ENCODE measurements at regions not wholly inside any gene's neighbourhood (a gene's known extent, or its start where the extent isn't known, plus 50 kb on each side); places are given as distances from the start of the nearest gene placed in this dataset.

DNA sequence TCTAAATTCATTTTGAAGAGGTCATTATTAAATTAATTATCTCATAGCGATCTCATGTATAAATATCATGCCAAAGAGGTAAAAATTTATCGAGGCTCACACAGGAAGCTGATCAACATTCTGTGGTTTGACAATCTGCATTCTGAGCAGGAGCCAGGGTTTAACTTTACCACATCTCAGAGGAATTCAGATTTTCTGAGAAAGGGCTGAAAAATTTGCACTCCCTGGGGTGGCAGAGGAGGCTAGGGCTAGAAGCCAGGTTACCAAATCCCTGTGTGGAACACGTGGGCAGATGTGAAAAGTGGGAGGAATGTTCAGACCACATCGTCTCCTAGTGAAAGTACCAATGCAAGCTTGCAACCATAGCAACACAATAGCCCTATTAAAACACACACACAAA, 63.5 kb upstream of the CTLA4 start:
- peak in 1 of 2 donors; percentile 99 for DNase-seq (ENCODE audit: low read depth in 1 of 2, low spot score in 1 of 2)
- H3K36me3 ChIP-seq, result no peaks in the 10 kb centered on the region
- H3K27ac ChIP-seq, result no peak overlapping the region
- no peaks in the 10 kb centered on the region for H3K9me3 ChIP-seq (ENCODE audit: low read depth)
- TF ChIP-seq, protein P1, sequence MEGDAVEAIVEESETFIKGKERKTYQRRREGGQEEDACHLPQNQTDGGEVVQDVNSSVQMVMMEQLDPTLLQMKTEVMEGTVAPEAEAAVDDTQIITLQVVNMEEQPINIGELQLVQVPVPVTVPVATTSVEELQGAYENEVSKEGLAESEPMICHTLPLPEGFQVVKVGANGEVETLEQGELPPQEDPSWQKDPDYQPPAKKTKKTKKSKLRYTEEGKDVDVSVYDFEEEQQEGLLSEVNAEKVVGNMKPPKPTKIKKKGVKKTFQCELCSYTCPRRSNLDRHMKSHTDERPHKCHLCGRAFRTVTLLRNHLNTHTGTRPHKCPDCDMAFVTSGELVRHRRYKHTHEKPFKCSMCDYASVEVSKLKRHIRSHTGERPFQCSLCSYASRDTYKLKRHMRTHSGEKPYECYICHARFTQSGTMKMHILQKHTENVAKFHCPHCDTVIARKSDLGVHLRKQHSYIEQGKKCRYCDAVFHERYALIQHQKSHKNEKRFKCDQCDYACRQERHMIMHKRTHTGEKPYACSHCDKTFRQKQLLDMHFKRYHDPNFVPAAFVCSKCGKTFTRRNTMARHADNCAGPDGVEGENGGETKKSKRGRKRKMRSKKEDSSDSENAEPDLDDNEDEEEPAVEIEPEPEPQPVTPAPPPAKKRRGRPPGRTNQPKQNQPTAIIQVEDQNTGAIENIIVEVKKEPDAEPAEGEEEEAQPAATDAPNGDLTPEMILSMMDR (IDR thresholded peaks at IDR 0.05; ENCODE audit: low read depth, low read length), result no peak
- no peaks in the 10 kb centered on the region for H3K27me3 ChIP-seq
- H3K4me3 ChIP-seq, result no peak overlapping the region
- no peaks in the 10 kb centered on the region for H3K4me1 ChIP-seq (ENCODE audit: low read depth)

DNA sequence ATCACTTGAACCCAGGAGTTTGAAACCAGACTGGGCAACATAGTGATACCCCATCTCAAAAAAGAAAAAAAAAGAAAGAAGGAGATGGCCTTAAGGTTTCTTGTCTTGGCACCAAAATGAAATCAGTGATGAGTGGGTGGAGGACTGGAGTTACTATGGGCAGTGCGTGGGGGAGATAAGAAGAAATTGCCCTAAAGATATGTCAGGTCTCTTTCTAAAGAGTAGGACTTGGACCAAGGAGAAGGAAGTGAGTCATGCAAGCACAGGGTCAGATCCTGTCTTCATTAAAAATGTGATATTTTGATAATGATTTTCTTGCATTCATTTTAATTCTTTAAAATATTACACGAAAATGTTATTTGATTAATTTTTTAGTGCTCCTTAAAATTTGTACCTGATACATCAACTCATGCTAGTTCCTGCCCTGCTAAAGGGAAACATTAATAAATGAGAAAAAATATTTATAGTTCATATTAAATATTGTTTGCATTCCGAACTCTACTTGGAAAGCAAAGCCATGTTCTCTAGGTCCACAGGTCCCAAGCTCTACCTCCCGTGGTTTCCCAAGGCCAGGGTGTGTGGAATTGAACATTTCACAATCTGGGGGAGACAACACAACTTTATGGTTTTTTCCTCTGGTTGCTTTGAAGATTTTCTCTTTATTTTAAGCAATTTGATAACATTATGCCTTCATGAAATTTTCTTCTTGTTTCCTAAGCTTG, 62.6 kb upstream of the CTLA4 start:
- TF ChIP-seq, protein P1 (IDR thresholded peaks at IDR 0.05; ENCODE audit: low read depth, low read length), result no peak
- H3K27me3 ChIP-seq, result no peaks in the 10 kb centered on the region
- no peak overlapping the region for H3K27ac ChIP-seq
- no peaks in the 10 kb centered on the region for H3K36me3 ChIP-seq
- DNase-seq (ENCODE audit: low read depth in 1 of 2, low spot score in 1 of 2), result peak in 1 of 2 donors; percentile 75
- H3K4me3 ChIP-seq, result no peak overlapping the region
- H3K9me3 ChIP-seq (ENCODE audit: low read depth), result no peaks in the 10 kb centered on the region
- H3K4me1 ChIP-seq (ENCODE audit: low read depth), result no peaks in the 10 kb centered on the region

DNA sequence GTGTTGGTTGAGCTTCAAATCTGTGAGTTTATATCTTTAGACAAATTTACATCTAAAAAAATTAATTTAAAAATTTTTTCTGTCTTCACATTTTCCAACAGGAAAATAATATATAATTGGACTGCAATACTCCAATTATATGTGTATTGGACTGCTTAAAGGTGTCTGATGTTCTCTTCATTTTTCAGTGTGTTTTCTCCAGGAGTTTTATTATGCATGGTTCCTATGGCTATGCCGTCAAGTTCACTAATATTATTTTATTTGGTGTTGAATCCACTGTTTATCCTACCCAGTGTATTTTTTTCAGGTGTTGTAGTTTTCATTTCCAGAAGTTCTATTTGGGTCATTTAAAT, 62.1 kb upstream of the CTLA4 start:
- no peaks in the 10 kb centered on the region for H3K27me3 ChIP-seq
- no peaks in the 10 kb centered on the region for H3K36me3 ChIP-seq
- H3K4me1 ChIP-seq (ENCODE audit: low read depth), result no peaks in the 10 kb centered on the region
- no peak overlapping the region for H3K4me3 ChIP-seq
- DNase-seq (ENCODE audit: low read depth in 1 of 2, low spot score in 1 of 2), result no peak
- H3K27ac ChIP-seq, result no peak overlapping the region
- TF ChIP-seq, protein P1 (IDR thresholded peaks at IDR 0.05; ENCODE audit: low read depth, low read length), result no peak
- H3K9me3 ChIP-seq (ENCODE audit: low read depth), result no peaks in the 10 kb centered on the region

DNA sequence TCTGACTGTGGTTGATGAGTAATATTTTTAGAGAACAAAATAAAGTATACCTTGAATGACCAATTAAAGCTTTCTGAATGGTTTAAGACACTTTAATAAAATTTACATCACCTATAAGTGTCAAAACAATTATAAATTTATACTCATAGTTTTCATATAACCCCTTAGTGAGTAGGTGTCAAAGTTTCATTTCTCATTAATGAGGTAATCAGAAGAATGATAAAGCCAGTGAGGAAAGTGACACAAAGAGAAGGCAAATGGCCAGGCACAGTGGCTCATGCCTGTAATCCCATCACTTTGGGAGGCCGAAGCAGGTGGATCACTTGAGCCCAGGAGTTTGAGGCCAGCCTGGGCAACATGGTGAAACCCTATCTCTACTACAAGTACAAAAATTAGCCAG, 60.8 kb upstream of the CTLA4 start:
- Histone ChIP-seq H3K4me1 (ENCODE audit: low read depth) (no peaks in the 10 kb centered on the region), H3K4me3 (no peak overlapping the region), H3K27me3 (no peaks in the 10 kb centered on the region), H3K36me3 (no peaks in the 10 kb centered on the region), H3K27ac (no peak overlapping the region), H3K9me3 (ENCODE audit: low read depth) (no peaks in the 10 kb centered on the region)
- TF ChIP-seq, protein P1 (IDR thresholded peaks at IDR 0.05; ENCODE audit: low read depth, low read length), result no peak
- DNase-seq (ENCODE audit: low read depth in 1 of 2, low spot score in 1 of 2), result no peak

DNA sequence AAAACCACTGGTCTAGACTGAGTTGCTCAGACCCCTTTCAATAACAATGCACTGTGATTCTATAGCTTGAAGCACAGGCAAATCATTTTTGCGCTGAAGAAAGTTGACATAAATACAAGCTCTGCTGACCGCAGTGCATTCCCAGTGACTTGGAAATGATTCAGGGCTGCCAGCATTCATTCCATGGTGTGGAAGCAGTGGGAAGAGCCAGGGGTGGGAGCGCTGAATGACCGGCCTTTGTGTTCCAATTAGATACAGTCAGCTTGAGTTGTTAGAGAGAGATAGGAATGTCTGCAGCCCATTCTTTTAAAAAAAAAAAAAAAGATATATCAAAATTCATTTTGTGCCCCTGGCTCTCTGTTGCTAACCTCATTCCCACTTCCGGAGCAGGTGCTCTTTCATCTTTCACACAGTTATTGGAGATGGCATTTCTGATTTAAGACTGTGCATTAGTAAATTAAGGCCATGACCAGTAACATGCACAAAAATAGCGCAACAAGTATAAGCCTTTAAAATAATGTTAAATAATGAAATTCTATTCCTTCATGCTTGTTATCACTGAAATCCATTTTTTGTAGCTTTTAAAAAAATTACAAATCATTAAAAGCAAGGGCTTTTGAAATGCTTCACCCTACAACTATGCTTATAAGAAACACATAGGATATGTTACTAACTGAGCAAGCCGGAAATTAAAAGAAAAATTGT, 59.4 kb upstream of the CTLA4 start:
- H3K4me1 ChIP-seq (ENCODE audit: low read depth), result no peaks in the 10 kb centered on the region
- TF ChIP-seq, protein P1 (IDR thresholded peaks at IDR 0.05; ENCODE audit: low read depth, low read length), result no peak
- DNase-seq (ENCODE audit: low read depth in 1 of 2, low spot score in 1 of 2), result peak in 1 of 2 donors; percentile 96
- H3K4me3 ChIP-seq, result no peak overlapping the region
- H3K27ac ChIP-seq, result no peak overlapping the region
- no peaks in the 10 kb centered on the region for H3K9me3 ChIP-seq (ENCODE audit: low read depth)
- no peaks in the 10 kb centered on the region for H3K27me3 ChIP-seq
- H3K36me3 ChIP-seq, result no peaks in the 10 kb centered on the region

Data from cardiac muscle cell (in vitro differentiated cells and primary cell).